OCI-LY3 (cell line): ENCODE measurements at regions not wholly inside any gene's neighbourhood (a gene's known extent, or its start where the extent isn't known, plus 50 kb on each side); places are given as distances from the start of the nearest gene placed in this dataset.

ENCODE experiments used
- H2AFZ ChIP-seq: fragments of 200-600, 300-600 bp; shearing (Covaris generic); 2 replicates; pipeline ENCODE4 v1.6.0; 2014; ENCODE audit warnings: antibody characterized with exemption, low read depth, low read length
- H3K27ac ChIP-seq: fragments of 200-600, 300-600 bp; sonication (generic); 2 replicates; pipeline ENCODE4 v1.5.1; 2014; ENCODE audit warnings: mild to moderate bottlenecking, low read length, moderate library complexity, mixed read lengths
- H3K27me3 ChIP-seq: fragments of 200-600, 300-600 bp; sonication (generic); 2 replicates; pipeline ENCODE4 v1.6.1; 2014; ENCODE audit warnings: low read depth, low read length, mixed read lengths
- H3K36me3 ChIP-seq: fragments of 200-600, 300-600 bp; sonication (generic); replicated peaks from 2 replicates; pipeline ENCODE3; 2014; ENCODE audit warnings: low read depth, low read length, mixed read lengths
- H3K4me1 ChIP-seq: fragments of 300-600, 200-600 bp; sonication (generic); 2 replicates; pipeline ENCODE4 v1.6.1; 2014; ENCODE audit warnings: low read length, mixed read lengths
- H3K4me2 ChIP-seq: fragments of 200-600, 300-600 bp; sonication (generic); 2 replicates; pipeline ENCODE4 v1.6.1; 2014; ENCODE audit warnings: low read length, mixed read lengths
- H3K4me3 ChIP-seq: fragments of 300-600, 200-600 bp; sonication (generic); 2 replicates; pipeline ENCODE4 v1.5.1; 2014; ENCODE audit warnings: antibody characterized with exemption, mild to moderate bottlenecking, low read length, moderate library complexity
- H3K79me2 ChIP-seq: fragments of 300-600, 200-600 bp; shearing (Covaris generic); 2 replicates; pipeline ENCODE4 v1.6.1; 2014; ENCODE audit warnings: mild to moderate bottlenecking, low read length, mixed read lengths
- H3K9ac ChIP-seq: fragments of 300-600, 200-600 bp; shearing (Covaris generic); 2 replicates; pipeline ENCODE4 v1.6.0; 2014; ENCODE audit warnings: mild to moderate bottlenecking, low read length, moderate library complexity
- H3K9me3 ChIP-seq: fragments of 200-600, 300-600 bp; shearing (Covaris generic); 2 replicates; pipeline ENCODE4 v1.6.1; 2014; ENCODE audit warnings: low read length, mixed read lengths; ENCODE audit not compliant: insufficient read depth
- H4K20me1 ChIP-seq: fragments of 200-600, 300-600 bp; sonication (generic); 2 replicates; pipeline ENCODE4 v1.6.1; 2016; ENCODE audit warnings: low read length, mixed read lengths; ENCODE audit not compliant: insufficient read depth
- CTCF ChIP-seq: fragments of 200-600, 300-600 bp; sonication (generic); IDR thresholded peaks from 2 replicates; pipeline ENCODE4 v1.5.1; 2014; ENCODE audit warnings: antibody characterized with exemption, low read length, low read depth
- EZH2phosphoT487 ChIP-seq: fragments of 200-600 bp; shearing (Covaris generic); IDR thresholded peaks from 2 replicates; pipeline ENCODE4 v1.6.1; 2018; ENCODE audit warnings: antibody characterized with exemption, mixed run types, low read depth

- H3K27me3 ChIP-seq: no peaks in the 10 kb centered on the region
- H2AFZ ChIP-seq: no peak overlapping the region
- no peak for TF ChIP-seq EZH2phosphoT487
- no peak for TF ChIP-seq CTCF
- no peak overlapping the region for H3K4me2 ChIP-seq
- no peaks in the 10 kb centered on the region for H3K9me3 ChIP-seq
- no peaks in the 10 kb centered on the region for H3K79me2 ChIP-seq
- no peak overlapping the region for H3K9ac ChIP-seq
- no peaks in the 10 kb centered on the region for H3K36me3 ChIP-seq
- H3K4me3 ChIP-seq: no peak overlapping the region
- no peaks in the 10 kb centered on the region for H3K4me1 ChIP-seq
- no peak overlapping the region for H3K27ac ChIP-seq
- H4K20me1 ChIP-seq: no peaks in the 10 kb centered on the region
Observed at GRCh38 chr20:12677925-12678324, 330.8 kb upstream of the SPTLC3 start.

- Histone ChIP-seq H4K20me1 (no peaks in the 10 kb centered on the region), H3K4me2 (no peak overlapping the region), H3K4me1 (no peaks in the 10 kb centered on the region), H2AFZ (no peak overlapping the region), H3K27ac (no peak overlapping the region), H3K36me3 (no peaks in the 10 kb centered on the region), H3K4me3 (no peak overlapping the region), H3K9me3 (no peaks in the 10 kb centered on the region), H3K79me2 (no peaks in the 10 kb centered on the region), H3K9ac (no peak overlapping the region), H3K27me3 (no peaks in the 10 kb centered on the region)
- TF ChIP-seq EZH2phosphoT487 (no peak), CTCF (no peak)
Observed at GRCh38 chr20:12679447-12679846, 329.3 kb upstream of the SPTLC3 start.

- no peaks in the 10 kb centered on the region for H3K4me1 ChIP-seq
- H3K4me3 ChIP-seq: no peak overlapping the region
- no peaks in the 10 kb centered on the region for H3K36me3 ChIP-seq
- H3K4me2 ChIP-seq: no peak overlapping the region
- TF ChIP-seq EZH2phosphoT487 (no peak), CTCF (no peak)
- no peak overlapping the region for H3K9ac ChIP-seq
- H3K27me3 ChIP-seq: no peaks in the 10 kb centered on the region
- no peak overlapping the region for H2AFZ ChIP-seq
- H4K20me1 ChIP-seq: no peaks in the 10 kb centered on the region
- no peaks in the 10 kb centered on the region for H3K9me3 ChIP-seq
- no peaks in the 10 kb centered on the region for H3K79me2 ChIP-seq
- no peak overlapping the region for H3K27ac ChIP-seq
Observed at GRCh38 chr20:12682613-12683012, 326.2 kb upstream of the SPTLC3 start.

GRCh38 chr20:12687476-12687875, 321.3 kb upstream of the SPTLC3 start:
- Histone ChIP-seq H3K79me2 (no peaks in the 10 kb centered on the region), H2AFZ (no peak overlapping the region), H3K4me1 (no peaks in the 10 kb centered on the region), H3K9me3 (no peaks in the 10 kb centered on the region), H3K27me3 (no peaks in the 10 kb centered on the region), H3K4me2 (no peak overlapping the region), H4K20me1 (no peaks in the 10 kb centered on the region), H3K27ac (no peak overlapping the region), H3K9ac (no peak overlapping the region), H3K36me3 (no peaks in the 10 kb centered on the region), H3K4me3 (no peak overlapping the region)
- TF ChIP-seq EZH2phosphoT487 (no peak), CTCF (no peak)
